GM23338 (cell line): ENCODE measurements at regions not wholly inside any gene's neighbourhood (a gene's known extent, or its start where the extent isn't known, plus 50 kb on each side); places are given as distances from the start of the nearest gene placed in this dataset.

Source experiments
- ATAC-seq: fragments of 200-7000 bp; cut with Tn5 transposase; 3 replicates; pipeline ENCODE4 v1.9.1; 2020
- DNase-seq: peaks from one replicate; pipeline ENCODE4 v3.0.0-alpha.2; 2015; ENCODE audit warnings: low spot score
- H2AFZ ChIP-seq: fragments of 200-600 bp; sonication (generic); 2 replicates; pipeline ENCODE4 v1.8.0; 2016; ENCODE audit warnings: antibody characterized with exemption, mild to moderate bottlenecking, moderate library complexity
- H3F3A ChIP-seq: fragments of 200-600 bp; sonication (generic); replicated peaks from 2 replicates; pipeline ENCODE4 v1.8.0; 2017; ENCODE audit warnings: antibody characterized with exemption, mixed run types, low read depth
- H3K27ac ChIP-seq: fragments of 200-600 bp; sonication (generic); 2 replicates; pipeline ENCODE4 v1.6.1; 2016; ENCODE audit warnings: low read depth
- H3K27me3 ChIP-seq: fragments of 200-600 bp; sonication (generic); 2 replicates; pipeline ENCODE4 v1.8.0; 2016; ENCODE audit warnings: mild to moderate bottlenecking, mixed run types, moderate library complexity; ENCODE audit not compliant: insufficient read depth
- H3K36me3 ChIP-seq: fragments of 200-600 bp; sonication (generic); 2 replicates; pipeline ENCODE4 v1.8.0; 2016; ENCODE audit warnings: mild to moderate bottlenecking; ENCODE audit not compliant: insufficient read depth
- H3K4me1 ChIP-seq: fragments of 200-600 bp; sonication (generic); 2 replicates; pipeline ENCODE4 v1.8.0; 2016; ENCODE audit warnings: mild to moderate bottlenecking, moderate library complexity; ENCODE audit not compliant: insufficient read depth
- H3K4me2 ChIP-seq: fragments of 200-600 bp; sonication (generic); 2 replicates; pipeline ENCODE4 v1.7.1; 2017; ENCODE audit warnings: mixed run types
- H3K4me3 ChIP-seq: fragments of 200-600 bp; sonication (generic); 2 replicates; pipeline ENCODE4 v1.6.1; 2016; ENCODE audit warnings: mixed run types
- H3K79me2 ChIP-seq: fragments of 200-600 bp; sonication (generic); replicated peaks from 2 replicates; pipeline ENCODE4 v1.8.0; 2017; ENCODE audit warnings: mild to moderate bottlenecking; ENCODE audit not compliant: insufficient read depth
- H3K9me2 ChIP-seq: fragments of 200-600 bp; sonication (generic); 2 replicates; pipeline ENCODE4 v1.8.0; 2017; ENCODE audit not compliant: insufficient read depth
- H4K20me1 ChIP-seq: fragments of 200-600 bp; sonication (generic); replicated peaks from 2 replicates; pipeline ENCODE4 v1.8.0; 2017; ENCODE audit warnings: mild to moderate bottlenecking; ENCODE audit not compliant: insufficient read depth
- H3K27ac Mint-ChIP-seq: 2 replicates; pipeline ENCODE4 v1.8.0; 2020; ENCODE audit warnings: inconsistent platforms, mild to moderate bottlenecking, moderate library complexity, mixed read lengths
- H3K27me3 Mint-ChIP-seq: 3 replicates; pipeline ENCODE4 v1.8.0; 2022; ENCODE audit warnings: low read depth, mild to moderate bottlenecking, moderate library complexity, mixed read lengths, inconsistent platforms; ENCODE audit not compliant: insufficient read depth, poor library complexity
- H3K36me3 Mint-ChIP-seq: 3 replicates; pipeline ENCODE4 v1.8.0; 2021; ENCODE audit warnings: low read depth, mild to moderate bottlenecking, inconsistent platforms, moderate library complexity, mixed read lengths
- H3K4me1 Mint-ChIP-seq: 3 replicates; pipeline ENCODE4 v1.8.0; 2020; ENCODE audit warnings: mild to moderate bottlenecking, inconsistent platforms, mixed read lengths
- H3K4me3 Mint-ChIP-seq: 3 replicates; pipeline ENCODE4 v1.8.0; 2021; ENCODE audit warnings: moderate library complexity, mild to moderate bottlenecking, inconsistent platforms, mixed read lengths
- H3K9me3 Mint-ChIP-seq: 3 replicates; pipeline ENCODE4 v1.8.0; 2020; ENCODE audit warnings: moderate library complexity, mild to moderate bottlenecking, inconsistent platforms, mixed read lengths
- CREB1 ChIP-seq: fragments of 250-450 bp; sonication (Bioruptor Pico); IDR thresholded peaks from 2 replicates; pipeline ENCODE4 v1.5.0; 2020; ENCODE audit warnings: low read depth, mild to moderate bottlenecking, moderate library complexity
- CTCF ChIP-seq, 2 experiments: fragments of 200-600 bp in 1 of 2; sonication (generic) in 1 of 2; conservative IDR thresholded peaks; 2 replicates each; pipeline versions ENCODE4 v1.5.1 to v1.6.1; 2016 to 2017; ENCODE audit warnings: antibody characterized with exemption in 2 of 2, low read depth in 2 of 2, mild to moderate bottlenecking in 2 of 2, moderate library complexity in 1 of 2
- ETS1 ChIP-seq: IDR thresholded peaks from 2 replicates; pipeline ENCODE4 v1.6.1; 2016; ENCODE audit warnings: antibody characterized with exemption
- EZH2 ChIP-seq: fragments of 200-600 bp; sonication (generic); IDR thresholded peaks from one replicate; pipeline ENCODE4 v1.8.0; 2017; ENCODE audit warnings: antibody characterized with exemption, mild to moderate bottlenecking, low read depth; ENCODE audit not compliant: unreplicated experiment
- EZH2phosphoT487 ChIP-seq: fragments of 200-600 bp; sonication (generic); IDR thresholded peaks from one replicate; pipeline ENCODE4 v1.8.1; 2018; ENCODE audit warnings: antibody characterized with exemption; ENCODE audit not compliant: unreplicated experiment
- JUNB ChIP-seq: IDR thresholded peaks from one replicate; pipeline ENCODE4 v1.6.1; 2016; ENCODE audit warnings: antibody characterized with exemption; ENCODE audit not compliant: unreplicated experiment
- NANOG ChIP-seq: IDR thresholded peaks from 2 replicates; pipeline ENCODE4 v1.6.1; 2016; ENCODE audit warnings: antibody characterized with exemption, borderline replicate concordance
- POLR2AphosphoS5 ChIP-seq: IDR thresholded peaks from 2 replicates; pipeline ENCODE4 v1.6.1; 2016; ENCODE audit warnings: antibody characterized with exemption, low read depth
- REST ChIP-seq: IDR thresholded peaks from one replicate; pipeline ENCODE4 v1.6.1; 2018; ENCODE audit warnings: antibody characterized with exemption; ENCODE audit not compliant: unreplicated experiment
- STAT1 ChIP-seq: IDR thresholded peaks from one replicate; pipeline ENCODE4 v1.6.1; 2016; ENCODE audit warnings: antibody characterized with exemption; ENCODE audit not compliant: unreplicated experiment
- ZNF114 ChIP-seq: fragments of 250-450 bp; sonication (Bioruptor Pico); IDR thresholded peaks from 2 replicates; pipeline ENCODE4 v1.5.0; 2020; ENCODE audit warnings: mild to moderate bottlenecking, moderate library complexity
- ZNF331 ChIP-seq: fragments of 250-450 bp; sonication (Bioruptor Pico); IDR thresholded peaks from 2 replicates; pipeline ENCODE4 v1.5.0; 2020; ENCODE audit warnings: low read depth, mild to moderate bottlenecking, moderate library complexity
- ZNF462 ChIP-seq: fragments of 250-450 bp; sonication (Bioruptor Pico); IDR thresholded peaks from 2 replicates; pipeline ENCODE4 v1.5.0; 2020; ENCODE audit warnings: mild to moderate bottlenecking, moderate library complexity

- Histone ChIP-seq H3K27me3 (no peaks in the 10 kb centered on the region), H4K20me1 (no peaks in the 10 kb centered on the region), H3K9me2 (no peaks in the 10 kb centered on the region), H3K79me2 (no peaks in the 10 kb centered on the region), H2AFZ (no peak overlapping the region), H3K36me3 (no peaks in the 10 kb centered on the region), H3K27ac (no peak overlapping the region), H3K4me3 (no peak overlapping the region), H3K4me2 (no peak overlapping the region), H3K4me1 (no peaks in the 10 kb centered on the region; the same call in 1 of the 2 replicates), H3F3A (no peaks in the 10 kb centered on the region)
- ATAC-seq (no peak), DNase-seq (no peak)
- no peak for TF ChIP-seq REST
- TF ChIP-seq EZH2phosphoT487, result no peak
- no peak for TF ChIP-seq STAT1
- no peak for TF ChIP-seq NANOG
- no peak for TF ChIP-seq ETS1
- no peak for TF ChIP-seq EZH2
- TF ChIP-seq POLR2AphosphoS5, result no peak
- TF ChIP-seq ZNF114 (CRISPR knock-in tag), result no peak
- TF ChIP-seq ZNF462 (CRISPR knock-in tag), result no peak
- no peak for TF ChIP-seq ZNF331
- no peak for TF ChIP-seq JUNB
- no peak for TF ChIP-seq CTCF (conservative IDR thresholded peaks at IDR 0.05; ENCODE audit: low read depth in 2 of 2)
- TF ChIP-seq CREB1 (CRISPR knock-in tag), result no peak
- no peaks in the 10 kb centered on the region for H3K9me3 Mint-ChIP-seq
- no peak overlapping the region for H3K4me3 Mint-ChIP-seq
- no peaks in the 10 kb centered on the region for H3K27me3 Mint-ChIP-seq
- H3K4me1 Mint-ChIP-seq, result peaks cover 9% of the 10 kb centered on the region; the same call in 2 of the 3 replicates
- H3K36me3 Mint-ChIP-seq, result no peaks in the 10 kb centered on the region
- H3K27ac Mint-ChIP-seq, result no peak overlapping the region
Observed at GRCh38 chr6:9401960-9402359, 966.6 kb upstream of the SLC35B3 start.
